OCI-LY3 (cell line): ENCODE measurements at regions not wholly inside any gene's neighbourhood (a gene's known extent, or its start where the extent isn't known, plus 50 kb on each side); places are given as distances from the start of the nearest gene placed in this dataset.

Experiments
- EZH2phosphoT487 ChIP-seq: fragments of 200-600 bp; shearing (Covaris generic); IDR thresholded peaks from 2 replicates; pipeline ENCODE4 v1.6.1; 2018; ENCODE audit warnings: antibody characterized with exemption, mixed run types, low read depth
- TF ChIP-seq, protein P1 (sequence below): fragments of 200-600, 300-600 bp; sonication (generic); IDR thresholded peaks from 2 replicates; pipeline ENCODE4 v1.5.1; 2014; ENCODE audit warnings: antibody characterized with exemption, low read length, low read depth

- TF ChIP-seq, protein P1, sequence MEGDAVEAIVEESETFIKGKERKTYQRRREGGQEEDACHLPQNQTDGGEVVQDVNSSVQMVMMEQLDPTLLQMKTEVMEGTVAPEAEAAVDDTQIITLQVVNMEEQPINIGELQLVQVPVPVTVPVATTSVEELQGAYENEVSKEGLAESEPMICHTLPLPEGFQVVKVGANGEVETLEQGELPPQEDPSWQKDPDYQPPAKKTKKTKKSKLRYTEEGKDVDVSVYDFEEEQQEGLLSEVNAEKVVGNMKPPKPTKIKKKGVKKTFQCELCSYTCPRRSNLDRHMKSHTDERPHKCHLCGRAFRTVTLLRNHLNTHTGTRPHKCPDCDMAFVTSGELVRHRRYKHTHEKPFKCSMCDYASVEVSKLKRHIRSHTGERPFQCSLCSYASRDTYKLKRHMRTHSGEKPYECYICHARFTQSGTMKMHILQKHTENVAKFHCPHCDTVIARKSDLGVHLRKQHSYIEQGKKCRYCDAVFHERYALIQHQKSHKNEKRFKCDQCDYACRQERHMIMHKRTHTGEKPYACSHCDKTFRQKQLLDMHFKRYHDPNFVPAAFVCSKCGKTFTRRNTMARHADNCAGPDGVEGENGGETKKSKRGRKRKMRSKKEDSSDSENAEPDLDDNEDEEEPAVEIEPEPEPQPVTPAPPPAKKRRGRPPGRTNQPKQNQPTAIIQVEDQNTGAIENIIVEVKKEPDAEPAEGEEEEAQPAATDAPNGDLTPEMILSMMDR = 0 out of 2 replicates have a peak, but pooled peaks have one; percentile 6
- TF ChIP-seq EZH2phosphoT487 = no peak
Measured at GRCh38 chr3:83048556-83048955, 1287.1 kb upstream of the GBE1 start.
